H9 (cell line): ENCODE measurements at regions not wholly inside any gene's neighbourhood (a gene's known extent, or its start where the extent isn't known, plus 50 kb on each side); places are given as distances from the start of the nearest gene placed in this dataset.
A peak's percentile ranks its signal among the peaks of the same experiment; 100 is the strongest.

Source experiments
- DNase-seq: peaks from one replicate; pipeline ENCODE4 v3.0.0-alpha.2; 2017
- H2AFZ ChIP-seq: one replicate; pipeline ENCODE4 v1.6.1; 2013; ENCODE audit warnings: mild to moderate bottlenecking, low read length, control low read depth, moderate library complexity
- H2AK5ac ChIP-seq: 2 replicates; pipeline ENCODE4 v1.6.1; 2013; ENCODE audit warnings: low read length, control low read depth, mixed read lengths; ENCODE audit not compliant: insufficient read length
- H2BK120ac ChIP-seq: one replicate; pipeline ENCODE4 v1.6.1; 2013; ENCODE audit warnings: low read depth, mild to moderate bottlenecking, low read length, control low read depth, inconsistent platforms; ENCODE audit not compliant: poor library complexity, severe bottlenecking
- H2BK12ac ChIP-seq: 2 replicates; pipeline ENCODE4 v1.6.1; 2013; ENCODE audit warnings: low read length, control low read depth, mixed read lengths, low read depth; ENCODE audit not compliant: insufficient read length
- H2BK15ac ChIP-seq: 2 replicates; pipeline ENCODE4 v1.6.1; 2013; ENCODE audit warnings: low read depth, low read length, control low read depth
- H2BK20ac ChIP-seq: one replicate; pipeline ENCODE4 v1.6.1; 2013; ENCODE audit warnings: low read depth, mild to moderate bottlenecking, low read length, control low read depth, inconsistent platforms; ENCODE audit not compliant: poor library complexity, severe bottlenecking
- H2BK5ac ChIP-seq: 2 replicates; pipeline ENCODE4 v1.6.1; 2013; ENCODE audit warnings: low read length, control low read depth, mixed read lengths; ENCODE audit not compliant: insufficient read length
- H3K14ac ChIP-seq: 2 replicates; pipeline ENCODE4 v1.6.1; 2013; ENCODE audit warnings: low read length, control low read depth; ENCODE audit not compliant: insufficient read depth
- H3K18ac ChIP-seq: 2 replicates; pipeline ENCODE4 v1.6.1; 2013; ENCODE audit warnings: low read depth, mild to moderate bottlenecking, mixed read lengths, low read length, control low read depth; ENCODE audit not compliant: insufficient read length
- H3K23ac ChIP-seq: 2 replicates; pipeline ENCODE4 v1.6.1; 2013; ENCODE audit warnings: low read length, control low read depth, mixed read lengths, low read depth; ENCODE audit not compliant: insufficient read length
- H3K23me2 ChIP-seq: 2 replicates; pipeline ENCODE4 v1.6.1; 2013; ENCODE audit warnings: low read depth, mild to moderate bottlenecking, mixed read lengths, low read length, control low read depth; ENCODE audit not compliant: insufficient read length, poor library complexity, severe bottlenecking
- H3K27ac ChIP-seq: 2 replicates; pipeline ENCODE4 v1.5.1; 2013; ENCODE audit warnings: low read length, control low read depth, mixed read lengths, low read depth; ENCODE audit not compliant: insufficient read length
- H3K27me3 ChIP-seq: 2 replicates; pipeline ENCODE4 v1.6.1; 2013; ENCODE audit warnings: low read length, control low read depth, inconsistent platforms; ENCODE audit not compliant: insufficient read depth
- H3K4ac ChIP-seq: 2 replicates; pipeline ENCODE4 v1.6.1; 2013; ENCODE audit warnings: low read depth, mild to moderate bottlenecking, control low read depth, inconsistent platforms, low read length, moderate library complexity
- H3K4me1 ChIP-seq: 2 replicates; pipeline ENCODE4 v1.6.1; 2013; ENCODE audit warnings: low read length, control low read depth, inconsistent platforms; ENCODE audit not compliant: insufficient read depth
- H3K4me2 ChIP-seq: 2 replicates; pipeline ENCODE4 v1.6.1; 2013; ENCODE audit warnings: low read length, control low read depth, mixed read lengths; ENCODE audit not compliant: insufficient read length, insufficient read depth
- H3K56ac ChIP-seq: 2 replicates; pipeline ENCODE4 v1.6.1; 2013; ENCODE audit warnings: low read depth, mild to moderate bottlenecking, mixed read lengths, low read length, control low read depth; ENCODE audit not compliant: insufficient read length
- H3K79me1 ChIP-seq: 2 replicates; pipeline ENCODE4 v1.6.1; 2013; ENCODE audit warnings: low read depth, mild to moderate bottlenecking, moderate library complexity, low read length, control low read depth, inconsistent platforms; ENCODE audit not compliant: insufficient read depth, poor library complexity, severe bottlenecking
- H3K79me2 ChIP-seq: 2 replicates; pipeline ENCODE4 v1.6.1; 2013; ENCODE audit warnings: low read length, control low read depth, inconsistent platforms; ENCODE audit not compliant: insufficient read depth
- H3K9ac ChIP-seq: 2 replicates; pipeline ENCODE4 v1.6.1; 2013; ENCODE audit warnings: low read length, control low read depth, mixed read lengths; ENCODE audit not compliant: insufficient read length; ENCODE audit errors: extremely low read depth
- H3K9me3 ChIP-seq: one replicate; pipeline ENCODE4 v1.6.1; 2013; ENCODE audit warnings: low read depth, low read length, inconsistent platforms; ENCODE audit not compliant: control insufficient read depth
- H3T11ph ChIP-seq: one replicate; pipeline ENCODE4 v1.6.1; 2013; ENCODE audit warnings: mild to moderate bottlenecking, low read length, control low read depth, inconsistent platforms
- H4K20me1 ChIP-seq: one replicate; pipeline ENCODE4 v1.6.1; 2013; ENCODE audit not compliant: control insufficient read depth, insufficient read length, insufficient read depth
- H4K5ac ChIP-seq: 2 replicates; pipeline ENCODE4 v1.6.1; 2013; ENCODE audit warnings: low read depth, mild to moderate bottlenecking, mixed read lengths, low read length, control low read depth; ENCODE audit not compliant: insufficient read length
- H4K8ac ChIP-seq: replicated peaks from 2 replicates; pipeline ENCODE4 v1.6.1; 2013; ENCODE audit warnings: low read length, control low read depth, mixed read lengths, low read depth; ENCODE audit not compliant: insufficient read length
- H4K91ac ChIP-seq: 2 replicates; pipeline ENCODE4 v1.6.1; 2013; ENCODE audit warnings: low read depth, mild to moderate bottlenecking, moderate library complexity, mixed read lengths, low read length, control low read depth; ENCODE audit not compliant: insufficient read length
- H3K27ac Mint-ChIP-seq, 3 experiments: 2 replicates in 2 of 3; 3 replicates in 1 of 3; pipeline ENCODE4 v1.8.0; 2020 to 2021; ENCODE audit warnings: mixed read lengths in 3 of 3, mild to moderate bottlenecking in 1 of 3, moderate library complexity in 1 of 3
- H3K27me3 Mint-ChIP-seq: 2 replicates; pipeline ENCODE4 v1.8.0; 2021; ENCODE audit warnings: low read depth, mild to moderate bottlenecking, moderate library complexity, mixed read lengths
- H3K36me3 Mint-ChIP-seq, 3 experiments: 2 replicates in 2 of 3; 3 replicates in 1 of 3; pipeline ENCODE4 v1.8.0; 2020 to 2021; ENCODE audit warnings: low read depth in 3 of 3, mixed read lengths in 3 of 3; ENCODE audit not compliant: insufficient read depth in 1 of 3
- H3K4me1 Mint-ChIP-seq, 2 experiments: 2 replicates each; pipeline ENCODE4 v1.8.0; 2020; ENCODE audit warnings: mixed read lengths in 2 of 2
- H3K4me3 Mint-ChIP-seq, 2 experiments: 2 replicates in 1 of 2; 3 replicates in 1 of 2; pipeline ENCODE4 v1.8.0; 2020 to 2021; ENCODE audit warnings: mild to moderate bottlenecking in 2 of 2, mixed read lengths in 2 of 2, moderate library complexity in 1 of 2
- H3K9me3 Mint-ChIP-seq, 2 experiments: 2 replicates in 1 of 2; 3 replicates in 1 of 2; pipeline ENCODE4 v1.8.0; 2020; ENCODE audit warnings: mild to moderate bottlenecking in 2 of 2, mixed read lengths in 2 of 2, moderate library complexity in 1 of 2
- CTCF ChIP-seq: fragments of 200-600 bp; sonication (generic); conservative IDR thresholded peaks from 3 replicates; pipeline ENCODE4 v1.8.0; 2021; ENCODE audit warnings: antibody characterized with exemption, mild to moderate bottlenecking
- whole genome bisulfite sequencing: extraction: QIAGEN DNeasy Blood & Tissue Kit; methylation state at CpG from one replicate; pipeline ENCODE4 v1.1.7; 2013; ENCODE audit warnings: missing lambda C conversion rate, low lambda C conversion rate, mixed read lengths; ENCODE audit not compliant: insufficient read length; ENCODE audit errors: extremely low coverage; 5-methylcytosine and 5-hydroxymethylcytosine counted together

GRCh38 chr2:105489168-105489878, 90.5 kb upstream of the FHL2 start:
- Histone ChIP-seq H3K14ac (no peak overlapping the region), H2BK20ac (no peak overlapping the region), H3K23me2 (no peaks in the 10 kb centered on the region), H3K27ac (no peak overlapping the region), H2BK120ac (no peak overlapping the region), H4K8ac (no peak overlapping the region), H3K18ac (no peak overlapping the region), H3K79me2 (no peaks in the 10 kb centered on the region), H3K9ac (no peak overlapping the region), H4K91ac (no peak overlapping the region), H3K9me3 (no peaks in the 10 kb centered on the region), H3K56ac (no peak overlapping the region), H4K5ac (no peak overlapping the region), H3K27me3 (no peaks in the 10 kb centered on the region), H2BK5ac (no peak overlapping the region), H3K23ac (no peak overlapping the region), H3K4me1 (no peaks in the 10 kb centered on the region), H3K4ac (no peak overlapping the region), H2BK15ac (no peak overlapping the region), H2AFZ (no peak overlapping the region), H2BK12ac (no peak overlapping the region), H2AK5ac (no peak overlapping the region), H3K4me2 (no peak overlapping the region), H3K79me1 (no peaks in the 10 kb centered on the region), H3T11ph (no peak overlapping the region), H4K20me1 (no peaks in the 10 kb centered on the region)
- DNase-seq = no peak
- H3K36me3 Mint-ChIP-seq = peaks cover 0 to 7% (median 0%) of the 10 kb centered on the region in 3 experiments; a peak in 2 of 7 replicates
- WGBS = no CpG with 5 or more reads among the region's 3 CpGs
- H3K4me3 Mint-ChIP-seq = no peak overlapping the region; a peak in 1 of 5 replicates
- peaks cover 4% of the 10 kb centered on the region for H3K27me3 Mint-ChIP-seq
- peaks cover 0 to 3% of the 10 kb centered on the region in 2 experiments; a peak in 2 of 4 replicates for H3K4me1 Mint-ChIP-seq
- H3K27ac Mint-ChIP-seq = peak overlapping the region in 1 of 3 experiments; percentile 32; a peak in 1 of 7 replicates
- H3K9me3 Mint-ChIP-seq = peaks cover 5 to 7% of the 10 kb centered on the region in 2 experiments; a peak in 3 of 5 replicates
- TF ChIP-seq CTCF = no peak
